CD14-positive monocyte (primary cell): ENCODE measurements at regions not wholly inside any gene's neighbourhood (a gene's known extent, or its start where the extent isn't known, plus 50 kb on each side); places are given as distances from the start of the nearest gene placed in this dataset.

Experiments
- DNase-seq, 3 donors: peaks; one replicate each; pipeline ENCODE4 v3.0.0-alpha.2; 2011 to 2022
- H2AFZ ChIP-seq: 2 replicates; pipeline ENCODE4 v1.6.0; 2012; ENCODE audit warnings: mild to moderate bottlenecking, low read depth, low read length, inconsistent platforms; ENCODE audit not compliant: insufficient read depth, poor library complexity, severe bottlenecking
- H3K27ac ChIP-seq, 2 donors: 1 replicate in 1 of 2; 2 replicates in 1 of 2; pipeline ENCODE4 v1.5.1; 2012 to 2013; ENCODE audit warnings: low read length in 2 of 2, control low read depth in 1 of 2, inconsistent platforms in 1 of 2, low read depth in 1 of 2, mild to moderate bottlenecking in 1 of 2
- H3K27me3 ChIP-seq, 2 donors: one replicate each; pipeline versions ENCODE4 v1.6.0 to v1.6.1; 2011 to 2013; ENCODE audit warnings: low read length in 2 of 2; ENCODE audit not compliant: control insufficient read depth in 2 of 2, insufficient read depth in 2 of 2
- H3K36me3 ChIP-seq, 2 donors: replicated peaks in 1 of 2; 1 replicate in 1 of 2; 2 replicates in 1 of 2; pipeline versions ENCODE4 v1.5.1 to v1.6.1; 2012 to 2013; ENCODE audit warnings: low read length in 2 of 2, control low read depth in 1 of 2, inconsistent platforms in 1 of 2, mild to moderate bottlenecking in 1 of 2; ENCODE audit not compliant: insufficient read depth in 2 of 2, control insufficient read depth in 1 of 2
- H3K4me1 ChIP-seq, 2 donors: 1 replicate in 1 of 2; 2 replicates in 1 of 2; pipeline versions ENCODE4 v1.5.1 to v1.6.1; 2012 to 2013; ENCODE audit warnings: low read length in 2 of 2, control low read depth in 1 of 2, inconsistent platforms in 1 of 2, mild to moderate bottlenecking in 1 of 2, moderate library complexity in 1 of 2; ENCODE audit not compliant: insufficient read depth in 2 of 2, control insufficient read depth in 1 of 2
- H3K4me2 ChIP-seq: replicated peaks from 2 replicates; pipeline ENCODE3; 2012; ENCODE audit warnings: low read length, moderate library complexity, mild to moderate bottlenecking; ENCODE audit not compliant: poor library complexity, severe bottlenecking; ENCODE audit errors: extremely low read depth
- H3K4me3 ChIP-seq, 3 experiments: fragments of 200-600 bp in 1 of 3; sonication (generic) in 1 of 3; replicated peaks in 1 of 3; 1 replicate in 2 of 3; 2 replicates in 1 of 3; pipeline ENCODE4 v1.5.1; 2011 to 2013; ENCODE audit warnings: low read length in 3 of 3, mild to moderate bottlenecking in 3 of 3, control low read depth in 2 of 3, low read depth in 2 of 3, inconsistent platforms in 1 of 3, moderate library complexity in 1 of 3
- H3K79me2 ChIP-seq: 2 replicates; pipeline ENCODE4 v1.6.0; 2012; ENCODE audit warnings: mild to moderate bottlenecking, control low read depth, inconsistent platforms, low read length, moderate library complexity; ENCODE audit not compliant: insufficient read depth
- H3K9ac ChIP-seq: 2 replicates; pipeline ENCODE4 v1.6.0; 2017; ENCODE audit warnings: low read length, mild to moderate bottlenecking; ENCODE audit not compliant: insufficient read depth, poor library complexity, severe bottlenecking
- H3K9me3 ChIP-seq, 2 donors: replicated peaks in 1 of 2; 1 replicate in 1 of 2; 2 replicates in 1 of 2; pipeline versions ENCODE4 v1.5.1 to v1.6.1; 2012 to 2013; ENCODE audit warnings: low read length in 2 of 2, control low read depth in 1 of 2; ENCODE audit not compliant: control insufficient read depth in 1 of 2, insufficient read depth in 1 of 2
- H4K20me1 ChIP-seq: 2 replicates; pipeline ENCODE4 v1.6.0; 2012; ENCODE audit warnings: mild to moderate bottlenecking, low read length, control low read depth, moderate library complexity; ENCODE audit not compliant: insufficient read depth
- H3K27ac Mint-ChIP-seq, 7 donors: one replicate each; pipeline ENCODE4 v1.8.0; 2020; ENCODE audit warnings: mild to moderate bottlenecking in 7 of 7, mixed read lengths in 7 of 7, moderate library complexity in 6 of 7, inconsistent platforms in 2 of 7
- H3K27me3 Mint-ChIP-seq, 3 donors: one replicate each; pipeline ENCODE4 v1.8.0; 2021 to 2022; ENCODE audit warnings: low read depth in 3 of 3, mild to moderate bottlenecking in 3 of 3, mixed read lengths in 3 of 3, moderate library complexity in 3 of 3, inconsistent platforms in 1 of 3
- H3K36me3 Mint-ChIP-seq, 2 donors: one replicate each; pipeline ENCODE4 v1.8.0; 2020; ENCODE audit warnings: mixed read lengths in 2 of 2, inconsistent platforms in 1 of 2, mild to moderate bottlenecking in 1 of 2
- H3K4me1 Mint-ChIP-seq: one replicate; pipeline ENCODE4 v1.8.0; 2020; ENCODE audit warnings: mild to moderate bottlenecking, mixed read lengths
- H3K4me3 Mint-ChIP-seq, 2 donors: one replicate each; pipeline ENCODE4 v1.8.0; 2020; ENCODE audit warnings: mild to moderate bottlenecking in 2 of 2, mixed read lengths in 2 of 2, moderate library complexity in 1 of 2
- H3K9me3 Mint-ChIP-seq, 7 donors: one replicate each; pipeline ENCODE4 v1.8.0; 2020 to 2022; ENCODE audit warnings: mixed read lengths in 7 of 7, mild to moderate bottlenecking in 6 of 7, moderate library complexity in 6 of 7, inconsistent platforms in 2 of 7
- WGBS: methylation state at CpG from one replicate; pipeline ENCODE4 v1.1.5; 2013; ENCODE audit warnings: missing lambda C conversion rate; ENCODE audit not compliant: insufficient coverage; 5-methylcytosine and 5-hydroxymethylcytosine counted together
- intact Hi-C, 2 donors: fragments of 100-400 bp; cut with micrococcal nuclease; formaldehyde crosslinking; loops; one replicate each; pipeline versions ENCODE4 v1.15.0 to v1.15.1; 2023
- TF ChIP-seq, protein P1 (sequence below): fragments of 200-600 bp; IDR thresholded peaks from one replicate; pipeline ENCODE4 v1.8.0; 2022; ENCODE audit warnings: antibody characterized with exemption, mild to moderate bottlenecking

DNA sequence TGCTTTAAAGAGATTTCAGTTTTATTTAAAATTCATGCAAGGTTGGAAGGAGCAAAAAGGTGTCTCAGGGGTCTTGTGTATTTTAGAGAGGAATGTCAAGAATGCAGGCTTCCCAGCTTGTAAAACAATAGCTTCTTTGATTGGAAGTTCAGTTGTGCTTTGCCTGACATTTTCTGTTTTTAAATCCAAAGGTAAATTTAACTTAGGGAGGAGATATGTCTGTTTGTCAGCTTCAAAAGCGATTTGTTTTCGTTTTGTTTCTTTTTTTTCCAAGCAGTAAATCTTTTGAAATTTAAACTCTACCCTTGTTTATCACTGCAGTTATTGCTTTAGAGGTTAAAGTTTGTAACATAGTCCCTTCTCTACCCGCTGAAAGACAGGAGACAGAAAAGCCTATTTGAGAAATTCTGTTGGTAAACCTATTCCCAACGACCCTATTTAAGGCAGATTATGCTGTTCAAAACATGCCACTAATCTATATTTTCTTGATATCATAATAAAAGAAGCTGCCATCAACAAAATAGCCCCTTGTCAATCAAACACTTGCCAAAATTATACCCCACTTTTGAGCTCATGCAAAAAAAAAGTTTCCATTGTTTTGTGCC, 639.6 kb downstream of the IRS1 start:
- Histone ChIP-seq H3K9me3 (no peaks in the 10 kb centered on the region), H3K4me3 (no peak overlapping the region), H3K9ac (no peak overlapping the region), H3K27me3 (no peaks in the 10 kb centered on the region), H3K4me1 (peaks cover 0 to under 1% of the 10 kb centered on the region in 2 donors), H2AFZ (no peak overlapping the region), H4K20me1 (no peaks in the 10 kb centered on the region), H3K27ac (no peak overlapping the region), H3K4me2 (no peak overlapping the region), H3K79me2 (no peaks in the 10 kb centered on the region), H3K36me3 (no peaks in the 10 kb centered on the region)
- H3K27me3 Mint-ChIP-seq: peaks cover 0 to 2% (median 2%) of the 10 kb centered on the region in 3 donors
- no peak overlapping the region for H3K27ac Mint-ChIP-seq
- H3K9me3 Mint-ChIP-seq: no peaks in the 10 kb centered on the region
- no peaks in the 10 kb centered on the region for H3K4me1 Mint-ChIP-seq
- no peaks in the 10 kb centered on the region for H3K36me3 Mint-ChIP-seq
- no CpG with 5 or more reads among the region's 4 CpGs for WGBS
- DNase-seq: no peak
- intact Hi-C loops: no loop called here
- TF ChIP-seq, protein P1, sequence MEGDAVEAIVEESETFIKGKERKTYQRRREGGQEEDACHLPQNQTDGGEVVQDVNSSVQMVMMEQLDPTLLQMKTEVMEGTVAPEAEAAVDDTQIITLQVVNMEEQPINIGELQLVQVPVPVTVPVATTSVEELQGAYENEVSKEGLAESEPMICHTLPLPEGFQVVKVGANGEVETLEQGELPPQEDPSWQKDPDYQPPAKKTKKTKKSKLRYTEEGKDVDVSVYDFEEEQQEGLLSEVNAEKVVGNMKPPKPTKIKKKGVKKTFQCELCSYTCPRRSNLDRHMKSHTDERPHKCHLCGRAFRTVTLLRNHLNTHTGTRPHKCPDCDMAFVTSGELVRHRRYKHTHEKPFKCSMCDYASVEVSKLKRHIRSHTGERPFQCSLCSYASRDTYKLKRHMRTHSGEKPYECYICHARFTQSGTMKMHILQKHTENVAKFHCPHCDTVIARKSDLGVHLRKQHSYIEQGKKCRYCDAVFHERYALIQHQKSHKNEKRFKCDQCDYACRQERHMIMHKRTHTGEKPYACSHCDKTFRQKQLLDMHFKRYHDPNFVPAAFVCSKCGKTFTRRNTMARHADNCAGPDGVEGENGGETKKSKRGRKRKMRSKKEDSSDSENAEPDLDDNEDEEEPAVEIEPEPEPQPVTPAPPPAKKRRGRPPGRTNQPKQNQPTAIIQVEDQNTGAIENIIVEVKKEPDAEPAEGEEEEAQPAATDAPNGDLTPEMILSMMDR: no peak
- no peak overlapping the region for H3K4me3 Mint-ChIP-seq

DNA sequence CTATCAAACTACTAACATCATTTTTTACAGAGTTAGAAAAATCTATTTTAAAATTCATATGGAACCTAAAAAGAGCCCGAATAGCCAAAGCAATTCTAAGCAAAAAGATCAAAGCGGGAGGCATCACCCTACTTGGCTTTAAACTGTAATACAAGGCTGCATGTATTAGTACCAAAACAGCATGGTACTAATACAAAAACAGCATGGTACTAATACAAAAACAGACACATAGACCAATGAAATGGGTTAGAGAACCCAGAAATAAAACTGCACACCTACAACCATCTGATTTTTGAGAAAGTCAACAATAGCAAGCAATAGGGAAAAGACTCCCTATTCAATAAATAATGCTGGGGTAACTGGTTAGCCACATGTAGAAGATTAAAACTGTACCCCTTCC, 640.7 kb downstream of the IRS1 start:
- Mint-ChIP-seq H3K27ac (no peak overlapping the region), H3K4me3 (no peak overlapping the region), H3K27me3 (peaks cover 0 to 2% (median 2%) of the 10 kb centered on the region in 3 donors), H3K36me3 (no peaks in the 10 kb centered on the region), H3K4me1 (peaks cover 4% of the 10 kb centered on the region), H3K9me3 (no peaks in the 10 kb centered on the region)
- intact Hi-C loops: no loop called here
- H3K4me3 ChIP-seq: no peak overlapping the region
- no peak overlapping the region for H3K9ac ChIP-seq
- H3K27me3 ChIP-seq: no peaks in the 10 kb centered on the region
- no peak overlapping the region for H3K4me2 ChIP-seq
- H3K36me3 ChIP-seq: no peaks in the 10 kb centered on the region
- no peaks in the 10 kb centered on the region for H3K9me3 ChIP-seq
- peaks cover 0 to 7% of the 10 kb centered on the region in 2 donors for H3K4me1 ChIP-seq
- H3K27ac ChIP-seq: no peak overlapping the region
- WGBS: no CpG with 5 or more reads among the region's 2 CpGs
- TF ChIP-seq, protein P1: no peak
- no peaks in the 10 kb centered on the region for H3K79me2 ChIP-seq
- H2AFZ ChIP-seq: no peak overlapping the region
- H4K20me1 ChIP-seq: no peaks in the 10 kb centered on the region
- no peak for DNase-seq
